ENCODE measurements at regions not wholly inside any gene's neighbourhood (a gene's known extent, or its start where the extent isn't known, plus 50 kb on each side); places are given as distances from the start of the nearest gene placed in this dataset.

GRCh38 chr6:15143540-15143939 lies 102.3 kb upstream of the JARID2 start:
- no peak for DNase-seq (ENCODE audit: insufficient read length, low spot score, missing footprints)
- H3K4me1 ChIP-seq (ENCODE audit: insufficient read depth, low read length): peaks cover 7% of the 10 kb centered on the region
- H3K27me3 ChIP-seq (ENCODE audit: insufficient read depth, low read length): peaks cover 4% of the 10 kb centered on the region
- H3K27ac ChIP-seq (ENCODE audit: low read depth, low read length): no peak overlapping the region
- H3K9me3 ChIP-seq (ENCODE audit: low read depth, low read length): no peaks in the 10 kb centered on the region
- no peaks in the 10 kb centered on the region for H4K20me1 ChIP-seq (ENCODE audit: insufficient read depth, low read length)
- H3K4me3 ChIP-seq (ENCODE audit: insufficient read depth, low read length): no peak overlapping the region
- no peak for TF ChIP-seq CTCF (IDR thresholded peaks at IDR 0.05; ENCODE audit: extremely low read depth, low read depth, low read length)
- H3K79me2 ChIP-seq (ENCODE audit: insufficient read depth, low read length): no peaks in the 10 kb centered on the region
- H2AFZ ChIP-seq (ENCODE audit: low read length): no peak overlapping the region
- no peak overlapping the region for H3K4me2 ChIP-seq (ENCODE audit: insufficient read depth, low read length)
- H3K36me3 ChIP-seq (ENCODE audit: insufficient read depth, low read length): no peaks in the 10 kb centered on the region

- H3K4me2 ChIP-seq (ENCODE audit: insufficient read depth, low read length): no peak overlapping the region
- H3K4me1 ChIP-seq (ENCODE audit: insufficient read depth, low read length): peaks cover 10% of the 10 kb centered on the region
- H4K20me1 ChIP-seq (ENCODE audit: insufficient read depth, low read length): no peaks in the 10 kb centered on the region
- no peak for DNase-seq (ENCODE audit: insufficient read length, low spot score, missing footprints)
- H3K27me3 ChIP-seq (ENCODE audit: insufficient read depth, low read length): peaks cover 4% of the 10 kb centered on the region
- no peak for TF ChIP-seq CTCF (IDR thresholded peaks at IDR 0.05; ENCODE audit: extremely low read depth, low read depth, low read length)
- H2AFZ ChIP-seq (ENCODE audit: low read length): no peak overlapping the region
- no peak overlapping the region for H3K27ac ChIP-seq (ENCODE audit: low read depth, low read length)
- H3K79me2 ChIP-seq (ENCODE audit: insufficient read depth, low read length): no peaks in the 10 kb centered on the region
- H3K4me3 ChIP-seq (ENCODE audit: insufficient read depth, low read length): no peak overlapping the region
- no peaks in the 10 kb centered on the region for H3K9me3 ChIP-seq (ENCODE audit: low read depth, low read length)
- no peaks in the 10 kb centered on the region for H3K36me3 ChIP-seq (ENCODE audit: insufficient read depth, low read length)
Observed at GRCh38 chr6:15145821-15146220, 100.0 kb upstream of the JARID2 start.

- Histone ChIP-seq H2AFZ (ENCODE audit: low read length) (no peak overlapping the region), H3K27ac (ENCODE audit: low read depth, low read length) (no peak overlapping the region), H3K36me3 (ENCODE audit: insufficient read depth, low read length) (no peaks in the 10 kb centered on the region), H3K27me3 (ENCODE audit: insufficient read depth, low read length) (peaks cover 4% of the 10 kb centered on the region), H4K20me1 (ENCODE audit: insufficient read depth, low read length) (no peaks in the 10 kb centered on the region), H3K4me2 (ENCODE audit: insufficient read depth, low read length) (no peak overlapping the region), H3K4me1 (ENCODE audit: insufficient read depth, low read length) (peaks cover 10% of the 10 kb centered on the region), H3K79me2 (ENCODE audit: insufficient read depth, low read length) (no peaks in the 10 kb centered on the region), H3K4me3 (ENCODE audit: insufficient read depth, low read length) (no peak overlapping the region), H3K9me3 (ENCODE audit: low read depth, low read length) (no peaks in the 10 kb centered on the region)
- TF ChIP-seq CTCF (IDR thresholded peaks at IDR 0.05; ENCODE audit: extremely low read depth, low read depth, low read length): no peak
- no peak for DNase-seq (ENCODE audit: insufficient read length, low spot score, missing footprints)
Observed at GRCh38 chr6:15147827-15148226, 98.0 kb upstream of the JARID2 start.

GRCh38 chr6:15148356-15148946 lies 97.4 kb upstream of the JARID2 start:
- no peaks in the 10 kb centered on the region for H4K20me1 ChIP-seq (ENCODE audit: insufficient read depth, low read length)
- peak overlapping the region; percentile 1 for H2AFZ ChIP-seq (ENCODE audit: low read length)
- no peaks in the 10 kb centered on the region for H3K79me2 ChIP-seq (ENCODE audit: insufficient read depth, low read length)
- H3K9me3 ChIP-seq (ENCODE audit: low read depth, low read length): no peaks in the 10 kb centered on the region
- H3K4me1 ChIP-seq (ENCODE audit: insufficient read depth, low read length): peaks cover 10% of the 10 kb centered on the region
- H3K27me3 ChIP-seq (ENCODE audit: insufficient read depth, low read length): peaks cover 4% of the 10 kb centered on the region
- H3K4me3 ChIP-seq (ENCODE audit: insufficient read depth, low read length): no peak overlapping the region
- TF ChIP-seq CTCF (IDR thresholded peaks at IDR 0.05; ENCODE audit: extremely low read depth, low read depth, low read length): peak; percentile 7
- no peak overlapping the region for H3K4me2 ChIP-seq (ENCODE audit: insufficient read depth, low read length)
- H3K27ac ChIP-seq (ENCODE audit: low read depth, low read length): no peak overlapping the region
- peak; percentile 82 for DNase-seq (ENCODE audit: insufficient read length, low spot score, missing footprints)
- H3K36me3 ChIP-seq (ENCODE audit: insufficient read depth, low read length): no peaks in the 10 kb centered on the region
